GM21528 (cell line): ENCODE measurements at regions not wholly inside any gene's neighbourhood (a gene's known extent, or its start where the extent isn't known, plus 50 kb on each side); places are given as distances from the start of the nearest gene placed in this dataset.

ENCODE experiments used
- ATAC-seq: cut with Tn5 transposase; IDR thresholded peaks from one replicate; pipeline ENCODE4 v1.9.1; 2021; ENCODE audit warnings: mild to moderate bottlenecking, moderate library complexity; ENCODE audit not compliant: unreplicated experiment, low FRiP score

DNA sequence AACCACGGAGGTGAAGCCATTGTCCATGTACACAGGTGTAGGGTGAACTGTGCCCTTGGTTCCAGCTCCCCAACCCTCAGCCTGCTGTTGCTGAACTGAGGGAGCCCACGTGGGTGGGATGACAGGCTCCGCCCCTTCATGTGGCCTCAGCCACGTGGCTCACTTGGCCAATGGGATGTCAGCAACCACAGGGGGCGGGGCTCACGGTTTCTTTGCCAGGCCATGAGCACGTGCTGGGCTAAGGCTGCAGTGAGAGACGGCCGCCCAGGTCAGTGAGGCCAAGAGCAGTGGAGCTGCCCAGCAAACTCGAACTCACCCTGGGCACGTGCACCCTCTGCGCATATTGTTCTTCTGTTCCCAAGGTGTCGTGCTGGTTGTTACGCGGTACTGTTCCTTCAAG lies 282.6 kb downstream of the IRF8 start:
- ATAC-seq: no peak

DNA sequence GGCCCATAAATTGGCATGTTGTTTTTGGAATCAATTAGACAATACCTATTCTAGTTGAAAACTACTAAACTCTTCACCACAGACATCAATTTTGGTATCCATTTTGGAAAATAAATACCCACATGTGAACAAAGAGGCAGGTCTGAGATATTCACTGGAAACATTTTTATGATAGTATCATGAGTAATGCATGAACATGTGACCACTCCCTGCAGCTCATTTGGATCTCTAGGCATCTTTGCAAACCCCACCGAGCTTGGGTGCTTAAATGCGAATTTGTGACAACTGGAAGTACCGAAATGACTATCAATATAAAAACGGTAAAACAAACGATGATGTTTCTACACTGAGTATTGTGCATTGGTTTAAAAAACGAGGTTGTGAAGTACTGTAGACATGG lies 285.2 kb downstream of the IRF8 start:
- no peak for ATAC-seq

DNA sequence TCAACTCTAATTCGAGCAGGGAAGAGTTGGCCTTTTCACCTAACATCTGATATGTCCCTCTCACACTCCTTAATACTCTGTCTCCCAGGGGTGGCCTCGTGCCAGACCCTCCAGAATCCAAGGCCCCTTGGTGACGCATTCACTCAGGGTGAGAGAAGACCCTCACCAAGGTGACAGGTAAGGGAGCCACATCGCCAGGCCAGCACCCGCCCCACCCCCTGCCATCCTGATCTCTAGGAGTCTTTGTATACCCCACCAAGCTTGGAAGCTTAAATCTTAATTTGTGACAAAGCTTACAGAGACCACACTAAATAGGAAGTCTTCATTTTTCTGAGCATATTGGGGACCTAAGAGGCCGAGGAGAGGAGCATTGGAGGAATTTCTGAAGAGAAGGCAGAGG lies 286.1 kb downstream of the IRF8 start:
- no peak for ATAC-seq

DNA sequence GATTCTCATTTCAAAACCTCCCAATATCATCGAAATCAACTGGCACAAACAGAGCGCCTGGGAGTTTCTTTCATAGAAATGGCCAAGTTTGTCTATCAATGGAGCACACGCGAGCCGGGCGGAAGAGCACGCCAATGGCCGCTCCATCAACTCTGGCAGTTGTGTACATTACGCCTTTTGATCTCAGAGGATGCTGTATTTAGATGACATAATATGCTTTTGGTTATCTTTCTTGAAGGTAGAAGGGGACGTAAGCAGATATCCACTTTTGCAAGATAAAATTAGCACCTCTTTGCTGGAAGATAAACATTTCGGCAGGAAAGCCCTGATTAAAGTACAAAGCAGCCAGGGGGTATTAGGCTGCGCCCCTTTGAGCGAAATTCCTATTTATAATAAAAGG lies 287.4 kb downstream of the IRF8 start:
- no peak for ATAC-seq

DNA sequence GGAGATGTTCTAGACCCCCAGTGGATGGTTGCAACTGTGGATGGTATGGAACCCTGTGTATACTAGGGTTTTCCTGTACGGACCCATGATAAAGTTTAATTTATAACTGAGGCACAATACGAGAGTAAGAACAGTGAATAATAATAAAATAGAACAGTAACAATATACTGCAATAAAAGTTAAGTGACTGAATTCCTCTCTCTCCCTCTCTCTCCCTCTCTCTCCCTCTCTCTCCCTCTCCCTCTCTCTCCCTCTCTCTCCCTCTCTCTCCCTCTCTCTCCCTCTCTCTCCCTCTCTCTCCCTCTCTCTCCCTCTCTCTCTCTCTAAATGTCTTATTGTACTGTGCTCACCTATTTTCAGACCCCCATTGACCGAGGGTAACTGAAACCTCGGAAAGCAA lies 291.0 kb downstream of the IRF8 start:
- ATAC-seq: no peak

DNA sequence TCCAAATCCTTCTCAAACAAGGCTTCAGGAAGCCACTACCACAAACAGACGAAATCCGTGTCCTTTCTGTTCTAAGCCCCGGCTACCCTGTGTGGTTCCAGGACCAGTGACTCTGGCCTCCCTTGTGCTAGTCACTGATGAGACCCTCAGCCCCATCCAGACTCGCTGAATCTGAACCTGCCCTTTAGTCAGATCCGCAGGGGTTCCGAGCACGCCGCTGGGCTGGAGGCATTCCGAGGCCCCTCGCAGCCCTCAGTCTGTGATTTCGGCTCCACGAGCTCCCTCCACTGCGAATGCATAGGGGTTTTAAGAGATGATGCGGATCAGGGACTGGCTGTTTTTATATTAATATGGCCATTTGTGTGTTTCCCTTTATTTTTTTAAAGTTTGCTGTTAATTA lies 292.7 kb downstream of the IRF8 start:
- no peak for ATAC-seq

DNA sequence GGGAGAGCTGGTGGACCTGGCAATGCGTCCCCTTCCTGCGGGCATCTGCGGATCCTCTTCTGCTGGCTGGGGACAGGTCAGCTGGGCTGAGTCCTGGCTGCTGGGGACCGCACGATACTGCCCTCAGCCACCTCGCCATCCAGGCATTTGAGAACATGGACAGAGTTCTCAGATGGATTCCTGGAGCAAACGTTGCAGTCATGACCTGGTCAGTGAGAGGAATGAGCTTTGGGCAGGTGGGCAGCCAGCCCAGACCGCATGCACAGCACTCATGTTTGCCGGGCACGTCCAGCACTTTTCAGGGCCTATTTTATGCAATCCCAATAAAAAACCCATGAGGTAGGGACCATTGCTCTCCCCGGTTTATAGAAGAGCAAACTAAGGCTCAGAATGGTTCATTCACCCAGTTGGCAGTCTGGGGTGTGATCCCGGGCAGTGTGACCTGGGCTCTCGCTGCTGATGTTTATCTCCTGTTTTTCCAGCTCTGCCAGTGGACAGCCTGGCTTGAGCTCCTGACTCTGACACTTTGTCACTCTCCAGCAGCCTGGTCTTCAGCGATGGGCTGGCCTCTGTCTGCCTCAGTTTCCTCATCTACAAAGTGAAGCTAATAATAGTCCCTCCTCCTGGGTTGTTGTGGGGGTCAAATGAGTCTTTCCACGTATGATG lies 294.7 kb downstream of the IRF8 start:
- no peak for ATAC-seq

DNA sequence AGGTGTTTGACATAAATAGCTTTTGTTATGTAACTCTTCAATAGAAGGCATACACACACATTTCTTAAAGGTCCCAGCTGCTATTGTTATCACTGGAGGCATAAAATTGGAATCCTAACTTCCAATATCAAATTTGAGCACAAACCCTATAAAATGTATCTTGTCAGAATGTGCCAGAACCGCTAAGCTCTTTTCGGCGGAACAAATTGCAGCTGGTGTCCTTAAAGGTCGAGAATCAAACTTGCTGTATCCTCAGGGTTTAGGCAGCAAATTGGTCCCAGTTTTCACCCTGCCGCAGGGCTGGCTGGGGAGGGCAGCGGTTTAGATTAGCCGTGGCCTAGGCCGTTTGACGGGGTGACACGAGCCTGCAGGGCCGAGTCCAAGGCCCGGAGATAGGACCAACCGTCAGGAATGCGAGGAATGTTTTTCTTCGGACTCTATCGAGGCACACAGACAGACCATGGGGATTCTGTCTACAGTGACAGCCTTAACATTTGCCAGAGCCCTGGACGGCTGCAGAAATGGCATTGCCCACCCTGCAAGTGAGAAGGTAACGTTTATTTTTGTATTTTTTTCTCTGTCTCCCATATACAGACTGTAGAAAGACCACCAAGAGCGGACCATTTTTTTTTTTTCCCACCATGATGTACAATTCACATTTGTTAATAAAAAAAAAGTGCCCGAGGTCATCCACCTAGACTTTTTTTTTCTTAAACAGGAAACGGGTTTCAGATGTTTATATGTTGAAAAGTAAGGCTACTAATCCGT lies 297.1 kb downstream of the IRF8 start:
- ATAC-seq: no peak

DNA sequence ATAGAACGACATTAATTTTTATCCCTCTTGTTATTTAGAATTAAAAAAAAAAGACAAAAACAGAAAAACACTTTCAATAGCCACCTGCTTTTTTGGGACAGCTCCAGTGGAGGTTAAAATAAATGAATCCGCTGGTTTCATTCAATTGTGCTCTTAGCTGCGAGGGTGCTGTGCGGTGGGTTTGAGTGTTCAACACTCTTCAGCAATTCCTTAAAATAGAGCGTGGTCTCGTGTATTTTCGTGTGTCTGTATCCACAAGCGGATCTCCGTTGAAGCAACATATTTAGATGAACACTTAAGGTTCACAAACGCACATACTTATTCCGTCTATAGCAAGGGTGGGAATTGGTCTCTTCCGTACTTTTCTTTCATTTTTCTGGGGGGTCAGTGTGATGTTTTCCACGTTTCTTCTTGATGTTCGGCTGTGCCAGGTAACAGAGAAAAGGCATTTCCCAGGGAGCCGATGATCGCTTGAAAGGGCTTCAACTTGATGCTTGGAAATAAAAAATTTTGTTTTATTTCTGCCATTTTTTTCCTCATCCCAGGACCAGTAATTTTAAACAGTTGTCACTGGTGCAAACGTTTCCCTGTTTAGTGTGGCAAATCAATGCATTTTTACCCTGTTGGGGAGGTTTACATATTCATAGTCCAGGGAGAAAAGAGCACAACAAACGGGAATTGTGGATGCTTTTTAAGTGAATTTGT lies 297.9 kb downstream of the IRF8 start:
- no peak for ATAC-seq

DNA sequence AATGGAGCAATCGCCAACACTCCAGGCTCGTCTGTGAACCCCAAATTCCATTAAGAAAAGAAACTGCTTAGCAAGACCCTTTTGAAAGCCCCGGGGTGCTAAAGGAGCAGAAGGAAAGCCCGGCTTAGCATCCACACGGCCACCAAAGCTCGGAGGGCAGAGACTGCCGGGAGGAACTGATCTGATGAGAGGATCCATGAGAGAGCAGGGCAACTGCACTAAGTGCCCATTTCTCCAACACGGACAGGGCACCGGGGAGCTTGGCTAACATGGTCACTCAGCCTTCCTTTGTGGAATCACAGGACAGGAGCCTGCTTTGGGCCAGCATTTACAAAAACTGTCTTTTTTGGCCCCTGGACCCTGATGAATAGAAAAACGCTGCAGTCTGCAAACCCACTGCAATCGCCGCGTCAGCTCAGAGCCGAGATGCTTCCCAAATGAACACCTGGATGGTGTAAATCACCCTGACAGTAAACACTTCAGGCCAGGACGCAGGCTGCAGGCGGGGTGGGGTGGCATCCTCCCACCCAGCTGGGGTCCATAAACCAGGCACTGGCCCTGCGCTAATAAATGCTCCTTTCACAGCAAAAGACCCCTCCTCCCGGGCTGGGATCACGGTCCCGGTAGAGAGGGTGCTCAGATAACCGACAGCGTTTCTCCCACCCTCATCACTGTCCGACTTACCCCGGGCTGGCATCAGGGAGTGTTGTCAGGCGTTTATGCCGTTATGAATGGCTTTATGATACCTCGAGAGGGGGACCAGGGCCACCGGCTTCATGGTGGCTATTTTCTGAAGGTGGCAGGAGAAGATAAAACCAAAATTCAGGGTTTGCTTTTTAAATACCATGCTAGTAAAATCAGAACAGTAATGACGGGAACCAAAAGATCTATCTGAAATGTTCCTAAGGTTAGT lies 299.5 kb downstream of the IRF8 start:
- ATAC-seq: no peak

DNA sequence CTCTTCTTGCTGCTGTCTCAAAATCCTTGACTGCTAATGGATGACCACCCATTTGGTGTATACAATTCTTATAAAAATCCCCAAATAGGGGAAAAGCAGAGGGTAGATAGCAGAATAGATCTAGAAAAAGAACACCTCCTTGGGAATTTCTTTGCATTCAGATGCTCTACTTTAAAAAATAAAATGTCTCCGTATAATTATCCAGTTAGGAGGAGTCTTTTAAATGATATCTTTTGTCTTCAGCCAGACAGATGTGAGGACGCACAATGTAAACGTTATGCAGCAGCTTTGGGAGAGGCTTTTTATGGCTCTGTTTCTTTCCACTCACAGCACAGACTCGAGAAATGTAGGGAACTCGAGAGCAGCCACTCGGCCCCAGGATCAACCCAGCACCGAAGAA lies 300.2 kb downstream of the IRF8 start:
- ATAC-seq: no peak

DNA sequence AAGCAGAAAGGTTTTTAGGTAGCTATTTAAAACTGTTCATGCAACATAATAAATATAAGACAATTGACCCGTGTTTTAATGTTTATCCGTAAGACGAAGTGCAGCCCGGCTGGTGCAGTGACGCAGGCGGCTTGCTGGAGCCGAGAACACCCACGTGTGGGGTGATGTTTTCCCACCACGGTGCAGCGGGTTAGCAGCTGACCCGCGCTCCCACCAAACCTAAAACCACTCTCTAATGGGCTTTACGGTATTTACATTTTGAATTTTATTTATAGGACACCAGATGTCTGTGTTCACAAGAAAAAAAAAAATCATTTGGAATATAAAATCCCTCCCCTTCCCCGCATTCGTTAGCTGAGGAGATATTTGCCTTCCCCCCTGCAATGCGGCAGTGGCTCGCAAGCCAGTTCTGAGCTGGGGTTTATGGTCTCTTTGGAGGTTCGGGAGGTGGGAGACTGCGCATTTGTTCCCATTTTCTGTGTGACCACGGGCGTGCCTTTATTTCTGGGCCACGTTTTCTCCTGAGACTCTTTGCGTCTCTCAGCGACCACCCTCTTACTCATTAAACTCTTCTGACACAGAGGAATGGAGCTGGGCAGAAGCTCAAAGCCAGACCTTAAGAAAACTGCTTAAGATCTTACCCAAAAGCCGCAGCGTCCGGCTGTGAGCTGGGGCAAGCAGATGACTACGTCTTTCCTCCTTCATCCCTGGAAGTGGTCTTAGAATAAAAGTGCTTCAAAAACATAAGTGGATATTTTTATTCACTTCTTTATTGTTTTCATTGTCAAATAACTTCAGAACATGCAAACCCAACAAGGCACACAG lies 301.1 kb downstream of the IRF8 start:
- ATAC-seq: no peak

DNA sequence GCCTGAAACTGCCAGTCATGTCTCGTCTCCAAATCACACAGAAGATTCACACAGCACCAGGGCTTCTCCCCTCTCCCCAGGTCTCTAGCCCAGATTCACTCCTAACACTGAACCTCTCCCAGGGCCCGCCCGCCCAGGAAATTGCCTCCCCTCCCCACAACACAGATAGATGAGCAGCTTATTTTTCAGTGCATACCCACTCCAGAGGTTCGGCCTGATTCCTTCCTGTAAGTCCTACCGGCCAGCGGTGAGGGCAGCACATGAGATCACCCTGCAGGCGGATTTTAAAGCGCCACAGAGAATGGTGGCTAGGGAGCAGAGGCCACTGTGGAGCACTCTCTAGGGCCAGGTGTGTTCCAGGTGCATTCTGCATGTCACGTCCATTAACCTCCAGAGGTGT lies 301.8 kb downstream of the IRF8 start:
- no peak for ATAC-seq

DNA sequence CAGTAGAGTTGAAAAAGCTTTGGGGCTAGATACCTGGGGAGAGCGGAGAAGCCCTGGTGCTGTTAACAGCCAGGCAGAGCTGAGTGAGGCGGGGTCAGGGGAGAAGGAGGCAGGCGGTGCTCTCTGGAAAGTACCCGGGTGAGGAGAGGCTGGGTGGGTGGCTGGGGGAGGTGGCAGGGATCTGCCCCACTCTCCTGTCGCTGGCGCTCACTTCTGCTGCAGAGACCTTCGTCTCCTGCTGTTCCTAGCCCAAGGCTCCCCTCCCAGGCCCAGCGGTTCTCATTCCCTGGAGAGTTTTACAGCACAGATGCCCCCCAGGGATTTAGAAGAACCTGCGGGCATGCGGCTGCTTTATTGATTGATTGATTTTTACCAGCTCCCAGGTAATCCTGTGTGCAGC lies 302.8 kb downstream of the IRF8 start:
- ATAC-seq: no peak

DNA sequence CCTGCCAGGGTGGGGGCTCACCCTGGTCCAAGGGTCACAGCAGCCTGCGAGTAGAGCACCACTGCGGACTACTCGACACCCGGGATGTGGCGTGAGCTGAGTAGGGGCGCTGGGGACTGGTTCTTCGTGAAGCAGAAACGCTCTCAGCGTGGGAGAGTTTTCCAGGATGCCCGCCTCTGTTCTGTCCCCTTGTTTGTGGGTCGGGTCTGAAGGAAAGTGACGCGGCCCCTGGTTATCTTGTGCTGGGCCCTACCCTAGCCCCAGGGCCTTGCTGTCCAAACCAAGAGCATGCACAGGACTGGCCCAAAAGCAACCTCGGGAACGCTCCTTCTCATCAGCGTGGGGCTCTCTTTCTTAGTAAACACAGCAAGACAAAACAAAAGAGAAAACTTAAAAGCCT lies 303.3 kb downstream of the IRF8 start:
- ATAC-seq: no peak

DNA sequence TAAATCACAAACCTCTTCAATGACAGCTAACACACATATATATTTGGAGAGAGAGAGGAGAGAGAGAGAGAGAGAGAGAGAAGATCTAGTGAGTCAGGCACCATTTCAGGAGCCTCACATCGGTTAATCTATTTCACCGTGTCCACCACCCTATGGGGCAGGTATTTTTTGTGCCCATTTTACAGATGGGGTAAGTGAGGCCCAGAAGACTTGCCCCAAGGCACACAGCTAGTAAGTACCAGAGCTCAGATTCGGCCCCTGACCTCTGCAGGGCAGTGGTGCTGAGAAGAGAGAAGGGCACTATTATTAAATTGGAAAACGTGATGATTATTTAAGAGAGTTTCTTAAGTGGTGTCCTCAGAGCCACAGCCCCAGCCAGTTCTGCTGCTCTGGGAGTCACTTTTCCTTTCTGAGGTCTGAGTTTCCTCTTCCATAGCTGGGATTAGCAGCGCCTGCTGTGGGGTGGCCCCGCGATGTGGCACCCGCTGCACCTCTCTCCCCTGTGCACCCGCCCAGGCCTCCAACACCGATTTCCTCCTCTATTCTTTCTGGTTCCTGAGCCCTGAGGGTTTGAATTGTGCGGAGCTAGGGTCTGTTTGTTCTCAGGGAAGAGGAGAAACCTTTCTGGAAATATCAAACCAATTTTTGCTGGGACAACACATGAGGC lies 303.9 kb downstream of the IRF8 start:
- ATAC-seq: no peak

DNA sequence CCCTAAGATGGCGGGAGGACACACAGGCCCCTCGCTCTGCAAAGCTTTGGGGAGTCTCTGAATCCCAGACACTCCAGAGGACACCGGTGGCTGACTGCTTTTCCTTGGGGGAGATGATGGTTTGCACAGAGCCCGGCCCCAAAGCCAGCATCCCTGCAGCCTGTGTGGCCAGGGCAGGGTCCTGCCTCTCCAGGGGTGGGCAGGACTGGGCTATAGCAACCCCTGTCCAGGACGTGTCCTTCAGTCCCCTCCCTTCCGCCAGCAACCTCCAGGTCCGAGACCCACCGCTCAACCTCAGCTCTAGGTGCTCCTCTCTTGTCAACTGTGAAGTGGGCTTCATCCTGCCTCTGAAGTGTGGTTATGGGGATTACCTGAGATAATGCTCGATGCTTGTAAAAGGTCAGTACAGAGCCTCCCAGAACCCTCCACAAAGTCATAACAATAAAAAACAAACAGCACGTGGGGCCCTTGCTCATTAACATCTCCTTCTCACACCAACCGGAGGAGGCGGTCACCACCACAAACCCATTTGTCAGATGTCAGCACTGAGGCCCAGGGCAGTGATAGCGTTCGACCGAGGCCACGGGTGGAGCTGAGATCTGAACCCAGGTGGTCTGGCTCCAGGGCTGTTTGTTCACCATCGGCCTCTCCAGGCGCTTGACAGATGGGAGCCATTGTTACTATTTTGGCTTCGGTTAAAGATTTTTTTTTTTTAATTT lies 304.8 kb downstream of the IRF8 start:
- no peak for ATAC-seq

DNA sequence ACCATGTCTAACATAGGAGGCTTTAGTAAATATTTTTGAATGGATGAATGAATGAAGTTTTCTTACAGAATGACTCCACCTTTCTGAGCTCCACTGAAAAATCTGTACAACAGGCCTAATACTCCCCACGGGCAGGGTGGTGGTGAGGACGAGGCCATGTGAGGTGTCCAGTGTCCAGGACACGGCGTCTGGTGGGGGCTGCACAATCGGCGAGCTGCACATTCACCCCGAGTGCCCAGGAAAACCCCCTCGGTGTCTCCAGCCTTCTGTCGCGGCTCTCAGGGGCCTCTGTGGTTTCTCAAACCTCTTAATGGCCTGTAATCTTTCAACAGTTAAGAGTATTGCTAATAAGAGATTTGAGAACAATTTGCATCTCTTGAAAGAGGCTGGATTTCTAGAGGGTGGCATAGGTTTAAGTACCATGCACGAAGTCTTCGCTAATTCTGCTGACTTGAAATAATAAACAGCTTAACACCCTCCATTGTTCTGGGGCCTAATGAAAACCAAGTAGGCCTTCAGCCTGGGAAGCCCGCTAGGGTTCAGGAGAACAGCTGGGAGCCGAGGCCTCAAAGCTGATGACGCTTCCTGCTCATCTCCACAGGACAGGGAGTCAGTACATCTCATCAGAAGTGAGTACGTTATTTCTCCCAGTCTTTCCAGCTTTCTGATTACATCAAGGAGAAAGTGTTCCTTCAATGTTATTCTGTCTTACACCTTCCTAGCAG lies 304.6 kb upstream of the FOXF1 start:
- no peak for ATAC-seq
